ENCODE measurements at regions not wholly inside any gene's neighbourhood (a gene's known extent, or its start where the extent isn't known, plus 50 kb on each side); places are given as distances from the start of the nearest gene placed in this dataset.

DNA sequence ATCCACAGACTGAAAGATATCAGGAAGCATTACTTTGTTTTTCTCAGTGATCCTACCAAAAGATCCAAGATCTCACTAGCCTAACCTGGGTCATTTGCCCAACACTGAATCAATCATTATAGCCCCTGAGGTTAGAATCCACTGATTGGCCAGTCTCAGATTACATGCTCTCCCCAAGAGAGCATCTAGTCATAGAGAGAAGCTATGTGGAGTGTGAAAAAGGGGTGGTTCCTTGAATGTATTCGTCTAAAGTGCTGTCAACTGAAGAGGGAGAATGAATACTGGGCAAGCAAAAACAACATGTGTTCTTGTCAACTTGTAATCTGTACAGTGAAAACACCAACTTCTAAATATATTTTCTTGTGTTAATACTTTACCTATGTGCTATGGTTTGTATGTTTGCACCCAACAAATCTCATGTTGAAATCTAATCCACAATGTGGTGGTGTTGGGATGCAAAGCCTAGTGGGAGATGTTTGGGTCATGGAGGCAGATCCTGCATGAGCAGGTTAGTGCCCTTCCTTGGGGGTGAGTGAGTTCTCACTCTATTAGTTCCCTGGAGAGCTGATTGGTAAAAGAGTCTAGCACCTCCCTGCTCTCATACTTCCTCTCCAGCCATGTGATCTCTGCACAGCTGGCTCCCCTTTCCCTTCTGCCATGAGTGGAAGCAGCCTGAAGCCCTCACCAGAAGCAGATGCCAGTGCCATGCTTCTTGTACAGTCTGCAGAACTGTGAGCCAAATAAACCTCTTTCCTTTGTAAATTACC lies 60.3 kb upstream of the PJA2 start:
- DNase-seq: no peak

DNA sequence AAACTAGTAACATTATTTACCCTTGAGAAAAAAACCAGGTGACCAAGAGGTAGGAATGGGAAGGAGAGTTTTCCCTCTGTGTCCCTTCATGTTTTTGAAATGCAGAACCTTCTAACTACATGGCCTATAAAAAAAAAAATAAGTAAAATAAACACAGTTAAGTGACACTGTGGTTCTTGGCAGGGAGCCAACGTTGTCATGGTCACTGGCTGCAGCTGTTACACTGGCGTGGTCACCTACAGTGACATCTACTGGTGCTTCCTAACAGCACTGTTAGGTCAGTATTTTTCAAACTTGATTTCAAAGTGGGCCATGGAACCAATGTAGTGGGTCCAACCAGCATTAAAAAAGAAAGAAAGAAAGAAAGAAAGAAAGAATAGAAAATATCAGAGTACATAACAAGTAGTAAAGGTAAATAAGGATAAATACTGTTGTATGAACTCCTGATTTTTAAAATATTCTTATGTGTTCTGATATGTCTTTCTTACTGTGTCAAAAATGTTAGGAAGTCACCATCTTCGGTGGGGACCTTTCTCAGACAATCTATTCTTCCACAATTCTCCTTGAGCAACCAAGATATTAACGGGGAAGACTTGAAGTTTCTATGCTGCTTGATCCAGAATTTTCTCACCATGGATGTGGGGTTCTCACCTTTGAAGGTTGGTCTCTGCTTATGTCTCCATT lies 59.1 kb upstream of the PJA2 start:
- DNase-seq: peak in 54 of 56 donors; percentile 10 to 93 (median 70)

- no peak for DNase-seq
Measured at GRCh38 chr5:109468288-109468676, 58.5 kb upstream of the PJA2 start.

- no peak for DNase-seq
Measured at GRCh38 chr5:109467058-109467457, 57.3 kb upstream of the PJA2 start.

Data from amygdala (tissue), 56 donors.